GM23338 (cell line): ENCODE measurements at regions not wholly inside any gene's neighbourhood (a gene's known extent, or its start where the extent isn't known, plus 50 kb on each side); places are given as distances from the start of the nearest gene placed in this dataset.

Source experiments
- ATAC-seq: fragments of 200-7000 bp; cut with Tn5 transposase; 3 replicates; pipeline ENCODE4 v1.9.1; 2020
- DNase-seq: peaks from one replicate; pipeline ENCODE4 v3.0.0-alpha.2; 2015; ENCODE audit warnings: low spot score
- H2AFZ ChIP-seq: fragments of 200-600 bp; sonication (generic); 2 replicates; pipeline ENCODE4 v1.8.0; 2016; ENCODE audit warnings: antibody characterized with exemption, mild to moderate bottlenecking, moderate library complexity
- H3F3A ChIP-seq: fragments of 200-600 bp; sonication (generic); replicated peaks from 2 replicates; pipeline ENCODE4 v1.8.0; 2017; ENCODE audit warnings: antibody characterized with exemption, mixed run types, low read depth
- H3K27ac ChIP-seq: fragments of 200-600 bp; sonication (generic); 2 replicates; pipeline ENCODE4 v1.6.1; 2016; ENCODE audit warnings: low read depth
- H3K27me3 ChIP-seq: fragments of 200-600 bp; sonication (generic); 2 replicates; pipeline ENCODE4 v1.8.0; 2016; ENCODE audit warnings: mild to moderate bottlenecking, mixed run types, moderate library complexity; ENCODE audit not compliant: insufficient read depth
- H3K36me3 ChIP-seq: fragments of 200-600 bp; sonication (generic); 2 replicates; pipeline ENCODE4 v1.8.0; 2016; ENCODE audit warnings: mild to moderate bottlenecking; ENCODE audit not compliant: insufficient read depth
- H3K4me1 ChIP-seq: fragments of 200-600 bp; sonication (generic); 2 replicates; pipeline ENCODE4 v1.8.0; 2016; ENCODE audit warnings: mild to moderate bottlenecking, moderate library complexity; ENCODE audit not compliant: insufficient read depth
- H3K4me2 ChIP-seq: fragments of 200-600 bp; sonication (generic); 2 replicates; pipeline ENCODE4 v1.7.1; 2017; ENCODE audit warnings: mixed run types
- H3K4me3 ChIP-seq: fragments of 200-600 bp; sonication (generic); 2 replicates; pipeline ENCODE4 v1.6.1; 2016; ENCODE audit warnings: mixed run types
- H3K79me2 ChIP-seq: fragments of 200-600 bp; sonication (generic); replicated peaks from 2 replicates; pipeline ENCODE4 v1.8.0; 2017; ENCODE audit warnings: mild to moderate bottlenecking; ENCODE audit not compliant: insufficient read depth
- H3K9me2 ChIP-seq: fragments of 200-600 bp; sonication (generic); 2 replicates; pipeline ENCODE4 v1.8.0; 2017; ENCODE audit not compliant: insufficient read depth
- H4K20me1 ChIP-seq: fragments of 200-600 bp; sonication (generic); replicated peaks from 2 replicates; pipeline ENCODE4 v1.8.0; 2017; ENCODE audit warnings: mild to moderate bottlenecking; ENCODE audit not compliant: insufficient read depth
- H3K27ac Mint-ChIP-seq: 2 replicates; pipeline ENCODE4 v1.8.0; 2020; ENCODE audit warnings: inconsistent platforms, mild to moderate bottlenecking, moderate library complexity, mixed read lengths
- H3K27me3 Mint-ChIP-seq: 3 replicates; pipeline ENCODE4 v1.8.0; 2022; ENCODE audit warnings: low read depth, mild to moderate bottlenecking, moderate library complexity, mixed read lengths, inconsistent platforms; ENCODE audit not compliant: insufficient read depth, poor library complexity
- H3K36me3 Mint-ChIP-seq: 3 replicates; pipeline ENCODE4 v1.8.0; 2021; ENCODE audit warnings: low read depth, mild to moderate bottlenecking, inconsistent platforms, moderate library complexity, mixed read lengths
- H3K4me1 Mint-ChIP-seq: 3 replicates; pipeline ENCODE4 v1.8.0; 2020; ENCODE audit warnings: mild to moderate bottlenecking, inconsistent platforms, mixed read lengths
- H3K4me3 Mint-ChIP-seq: 3 replicates; pipeline ENCODE4 v1.8.0; 2021; ENCODE audit warnings: moderate library complexity, mild to moderate bottlenecking, inconsistent platforms, mixed read lengths
- H3K9me3 Mint-ChIP-seq: 3 replicates; pipeline ENCODE4 v1.8.0; 2020; ENCODE audit warnings: moderate library complexity, mild to moderate bottlenecking, inconsistent platforms, mixed read lengths
- CREB1 ChIP-seq: fragments of 250-450 bp; sonication (Bioruptor Pico); IDR thresholded peaks from 2 replicates; pipeline ENCODE4 v1.5.0; 2020; ENCODE audit warnings: low read depth, mild to moderate bottlenecking, moderate library complexity
- ETS1 ChIP-seq: IDR thresholded peaks from 2 replicates; pipeline ENCODE4 v1.6.1; 2016; ENCODE audit warnings: antibody characterized with exemption
- EZH2phosphoT487 ChIP-seq: fragments of 200-600 bp; sonication (generic); IDR thresholded peaks from one replicate; pipeline ENCODE4 v1.8.1; 2018; ENCODE audit warnings: antibody characterized with exemption; ENCODE audit not compliant: unreplicated experiment
- JUNB ChIP-seq: IDR thresholded peaks from one replicate; pipeline ENCODE4 v1.6.1; 2016; ENCODE audit warnings: antibody characterized with exemption; ENCODE audit not compliant: unreplicated experiment
- NANOG ChIP-seq: IDR thresholded peaks from 2 replicates; pipeline ENCODE4 v1.6.1; 2016; ENCODE audit warnings: antibody characterized with exemption, borderline replicate concordance
- POLR2AphosphoS5 ChIP-seq: IDR thresholded peaks from 2 replicates; pipeline ENCODE4 v1.6.1; 2016; ENCODE audit warnings: antibody characterized with exemption, low read depth
- REST ChIP-seq: IDR thresholded peaks from one replicate; pipeline ENCODE4 v1.6.1; 2018; ENCODE audit warnings: antibody characterized with exemption; ENCODE audit not compliant: unreplicated experiment
- ZNF462 ChIP-seq: fragments of 250-450 bp; sonication (Bioruptor Pico); IDR thresholded peaks from 2 replicates; pipeline ENCODE4 v1.5.0; 2020; ENCODE audit warnings: mild to moderate bottlenecking, moderate library complexity

- peak; percentile 95 for ATAC-seq
- peak overlapping the region; percentile 87 for H3K27ac ChIP-seq
- peak overlapping the region; percentile 78 for H3K4me2 ChIP-seq
Observed at GRCh38 chr7:21169667-21170580, 258.0 kb upstream of the SP4 start.

More at GRCh38 chr7:21169667-21170580, 258.0 kb upstream of the SP4 start:
- Histone ChIP-seq H3K79me2 (no peaks in the 10 kb centered on the region), H3K27me3 (peaks cover 19% of the 10 kb centered on the region), H3K4me1 (peaks cover 28% of the 10 kb centered on the region), H3K4me3 (peak overlapping the region; percentile 52), H3K36me3 (no peaks in the 10 kb centered on the region), H3F3A (0 out of 2 replicates have a peak, but pooled peaks cover 9% of the 10 kb centered on the region), H3K9me2 (no peaks in the 10 kb centered on the region), H4K20me1 (no peaks in the 10 kb centered on the region), H2AFZ (peak overlapping the region; percentile 64; the same call in 1 of the 2 replicates)
- H3K9me3 Mint-ChIP-seq, result peaks cover 5% of the 10 kb centered on the region; the same call in 2 of the 3 replicates
- peak overlapping the region; percentile 77 for H3K4me3 Mint-ChIP-seq
- peaks cover 54% of the 10 kb centered on the region for H3K4me1 Mint-ChIP-seq
- peaks cover 5% of the 10 kb centered on the region for H3K36me3 Mint-ChIP-seq
- peak; percentile 95 for DNase-seq
- peak overlapping the region; percentile 94 for H3K27ac Mint-ChIP-seq
- H3K27me3 Mint-ChIP-seq, result peaks cover 10% of the 10 kb centered on the region
- TF ChIP-seq ETS1, result no peak
- peak; percentile 52; the same call in 1 of the 2 replicates for TF ChIP-seq ZNF462 (CRISPR knock-in tag)
- TF ChIP-seq JUNB, result no peak
- TF ChIP-seq CREB1 (CRISPR knock-in tag), result peak; percentile 80
- TF ChIP-seq POLR2AphosphoS5, result no peak
- no peak for TF ChIP-seq NANOG
- no peak for TF ChIP-seq EZH2phosphoT487
- TF ChIP-seq REST, result no peak
